SK-N-SH treated with all-trans-retinoic acid at 6 μM for 48 hours (cell line): ENCODE measurements at regions not wholly inside any gene's neighbourhood (a gene's known extent, or its start where the extent isn't known, plus 50 kb on each side); places are given as distances from the start of the nearest gene placed in this dataset.

Source experiments
- OSR1 ChIP-seq: fragments of 250-450 bp; sonication (Bioruptor Pico); IDR thresholded peaks from 2 replicates; pipeline ENCODE4 v1.8.0; 2022; ENCODE audit warnings: moderate library complexity, mild to moderate bottlenecking, inconsistent platforms
- TOX ChIP-seq: fragments of 250-450 bp; sonication (Bioruptor Pico); IDR thresholded peaks from 2 replicates; pipeline ENCODE4 v1.8.0; 2021; ENCODE audit warnings: mild to moderate bottlenecking, moderate library complexity, borderline replicate concordance
- ZFP3 ChIP-seq: fragments of 250-450 bp; sonication (Bioruptor Pico); IDR thresholded peaks from 2 replicates; pipeline ENCODE4 v1.5.0; 2020; ENCODE audit warnings: mild to moderate bottlenecking, moderate library complexity

DNA sequence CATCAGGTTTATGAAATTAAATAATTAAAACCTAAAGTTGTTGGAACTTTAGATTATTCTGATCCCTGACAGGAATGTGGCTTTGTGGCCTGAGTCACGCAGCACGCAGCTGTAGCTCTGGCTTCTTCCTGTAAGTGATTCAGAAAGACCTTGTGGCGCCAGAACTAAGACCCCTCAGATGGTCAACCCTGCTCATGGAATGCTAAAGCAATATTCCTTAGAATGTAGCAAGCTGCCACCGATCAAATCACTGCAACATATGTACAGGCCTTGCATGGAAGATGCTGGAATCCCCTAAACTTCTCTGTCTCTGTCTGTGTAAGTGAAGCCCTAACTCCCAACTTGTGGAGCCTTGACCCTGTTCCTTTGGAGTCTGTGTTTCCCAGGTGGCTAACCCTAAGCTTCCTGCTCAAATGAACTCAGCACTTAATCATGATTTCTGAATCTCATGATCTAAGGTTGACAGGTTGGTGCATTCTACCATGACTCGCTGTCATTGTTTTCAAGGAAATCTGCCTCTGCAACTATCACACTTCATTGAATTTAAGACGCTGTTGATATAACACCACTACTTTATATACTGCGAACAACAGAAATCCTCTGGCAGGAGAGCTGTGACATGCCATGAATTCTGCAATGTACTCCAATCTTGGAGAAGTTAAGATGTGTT, 111.2 kb upstream of the CST7 start:
- no peak for TF ChIP-seq ZFP3 (CRISPR knock-in tag)
- no peak for TF ChIP-seq OSR1 (CRISPR knock-in tag)
- no peak for TF ChIP-seq TOX (CRISPR knock-in tag)
